Activated CD8-positive, alpha-beta T cell treated with anti-CD3 and anti-CD28 coated beads, Interleukin-2, amount 10 ng/mL, durations not matched to agents 7 days and 5 days (primary cell): ENCODE measurements at regions not wholly inside any gene's neighbourhood (a gene's known extent, or its start where the extent isn't known, plus 50 kb on each side); places are given as distances from the start of the nearest gene placed in this dataset.

Experiments
- ATAC-seq: fragments of 150-1000 bp; cut with Tn5 transposase; one replicate; pipeline ENCODE4 v1.10.0; 2021; ENCODE audit warnings: moderate library complexity
- CTCF ChIA-PET: fragments of 350-600 bp; sonication (Branson Sonifier 250); formaldehyde crosslinking; loops from one replicate; lab custom pipeline; 2021; ENCODE audit warnings: antibody characterized with exemption; lab: Charles Lee
- POLR2A ChIA-PET: fragments of 350-600 bp; sonication (Branson Sonifier 250); formaldehyde crosslinking; loops from one replicate; lab custom pipeline; 2021; ENCODE audit warnings: antibody characterized with exemption; lab: Charles Lee
- DNase-seq: peaks from one replicate; pipeline ENCODE4 v3.0.0-alpha.2; 2020
- H3K27ac Mint-ChIP-seq: one replicate; pipeline ENCODE4 v1.8.0; 2021; ENCODE audit warnings: mild to moderate bottlenecking, mixed read lengths
- H3K27me3 Mint-ChIP-seq: one replicate; pipeline ENCODE4 v1.8.0; 2021; ENCODE audit warnings: low read depth, mixed read lengths
- H3K36me3 Mint-ChIP-seq: one replicate; pipeline ENCODE4 v1.8.0; 2021; ENCODE audit warnings: low read depth, mixed read lengths
- H3K4me1 Mint-ChIP-seq: one replicate; pipeline ENCODE4 v1.8.0; 2021; ENCODE audit warnings: low read depth, mixed read lengths
- H3K4me3 Mint-ChIP-seq: one replicate; pipeline ENCODE4 v1.8.0; 2021; ENCODE audit warnings: mild to moderate bottlenecking, mixed read lengths
- H3K9me3 Mint-ChIP-seq: one replicate; pipeline ENCODE4 v1.8.0; 2022; ENCODE audit warnings: mixed read lengths; ENCODE audit not compliant: insufficient read depth

DNA sequence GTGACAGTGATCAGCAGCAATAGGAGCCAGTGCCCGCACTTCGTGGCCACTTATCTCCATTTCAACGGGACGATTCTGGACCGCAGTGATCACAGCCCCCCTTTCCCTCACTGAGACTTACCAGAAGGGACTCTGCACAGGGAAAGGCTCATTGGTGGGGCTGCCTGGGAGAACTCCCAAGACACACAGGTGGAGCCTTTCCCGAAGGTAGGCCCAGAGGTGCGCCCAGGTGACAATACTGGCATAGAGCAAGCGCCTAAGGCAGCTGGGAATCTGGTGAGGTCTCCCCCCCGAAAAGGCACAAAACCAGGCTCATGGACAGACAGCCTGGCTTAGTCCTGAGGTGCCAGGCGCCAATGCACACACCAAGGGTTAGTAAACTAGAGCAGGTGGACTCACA lies 318.9 kb downstream of the AJAP1 start:
- POLR2A ChIA-PET: no interaction called here
- Mint-ChIP-seq H3K36me3 (no peaks in the 10 kb centered on the region), H3K4me1 (no peaks in the 10 kb centered on the region), H3K4me3 (no peak overlapping the region), H3K9me3 (no peaks in the 10 kb centered on the region), H3K27ac (no peak overlapping the region), H3K27me3 (no peaks in the 10 kb centered on the region)
- CTCF ChIA-PET: no interaction called here
- DNase-seq (no peak), ATAC-seq (no peak)

- H3K4me3 Mint-ChIP-seq: no peak overlapping the region
- no peaks in the 10 kb centered on the region for H3K27me3 Mint-ChIP-seq
- ATAC-seq: no peak
- ChIA-PET POLR2A (no interaction called here), CTCF (no interaction called here)
- DNase-seq: no peak
- H3K9me3 Mint-ChIP-seq: no peaks in the 10 kb centered on the region
- no peaks in the 10 kb centered on the region for H3K4me1 Mint-ChIP-seq
- no peaks in the 10 kb centered on the region for H3K36me3 Mint-ChIP-seq
- H3K27ac Mint-ChIP-seq: no peak overlapping the region
Measured at GRCh38 chr1:4972761-4973320, 318.4 kb downstream of the AJAP1 start.

DNA sequence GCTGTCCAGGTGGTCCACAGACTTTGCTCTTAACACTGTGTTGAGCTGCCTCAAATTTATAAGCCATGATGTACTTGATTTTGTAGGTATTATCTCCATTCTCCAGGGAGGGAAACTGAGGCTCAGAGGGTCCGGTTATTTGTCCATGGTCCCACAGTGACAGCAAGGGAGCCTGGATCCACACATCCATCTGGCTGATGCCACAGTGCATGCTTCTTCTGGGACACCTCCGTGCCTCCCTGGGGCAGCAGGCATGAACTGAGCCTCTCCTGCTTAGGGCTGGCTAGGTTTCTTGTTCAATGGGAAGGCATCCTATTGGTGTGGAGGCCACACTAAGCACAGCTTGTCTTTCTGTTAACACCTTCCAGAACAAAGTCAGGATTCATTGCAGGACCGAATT lies 317.3 kb downstream of the AJAP1 start:
- no peak for DNase-seq
- Mint-ChIP-seq H3K27ac (no peak overlapping the region), H3K9me3 (no peaks in the 10 kb centered on the region), H3K27me3 (no peaks in the 10 kb centered on the region), H3K4me3 (no peak overlapping the region), H3K36me3 (no peaks in the 10 kb centered on the region), H3K4me1 (no peaks in the 10 kb centered on the region)
- no peak for ATAC-seq
- CTCF ChIA-PET: no interaction called here
- POLR2A ChIA-PET: no interaction called here

DNA sequence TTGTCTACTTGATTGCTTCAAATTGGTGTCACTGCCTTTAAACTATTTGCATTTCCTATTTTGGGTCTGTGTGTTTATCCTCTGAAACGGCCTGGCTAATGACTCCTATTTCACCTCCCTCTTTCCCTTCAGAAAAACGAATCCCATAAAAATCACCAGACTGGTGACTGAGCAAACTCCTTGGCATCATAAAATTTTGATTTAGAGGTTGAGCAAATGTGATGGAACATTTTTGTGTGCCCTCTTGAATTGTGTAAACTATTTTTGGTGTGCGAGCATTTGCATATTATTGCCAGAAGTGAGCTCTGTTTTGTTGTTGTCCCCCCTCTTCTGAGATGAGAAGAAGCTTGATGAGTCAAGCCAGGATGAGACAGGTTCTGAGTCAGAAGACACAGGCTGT lies 316.1 kb downstream of the AJAP1 start:
- H3K27me3 Mint-ChIP-seq: no peaks in the 10 kb centered on the region
- H3K9me3 Mint-ChIP-seq: no peaks in the 10 kb centered on the region
- H3K4me1 Mint-ChIP-seq: no peaks in the 10 kb centered on the region
- H3K36me3 Mint-ChIP-seq: no peaks in the 10 kb centered on the region
- no peak overlapping the region for H3K4me3 Mint-ChIP-seq
- ATAC-seq (no peak), DNase-seq (no peak)
- ChIA-PET CTCF (no interaction called here), POLR2A (no interaction called here)
- H3K27ac Mint-ChIP-seq: no peak overlapping the region

DNA sequence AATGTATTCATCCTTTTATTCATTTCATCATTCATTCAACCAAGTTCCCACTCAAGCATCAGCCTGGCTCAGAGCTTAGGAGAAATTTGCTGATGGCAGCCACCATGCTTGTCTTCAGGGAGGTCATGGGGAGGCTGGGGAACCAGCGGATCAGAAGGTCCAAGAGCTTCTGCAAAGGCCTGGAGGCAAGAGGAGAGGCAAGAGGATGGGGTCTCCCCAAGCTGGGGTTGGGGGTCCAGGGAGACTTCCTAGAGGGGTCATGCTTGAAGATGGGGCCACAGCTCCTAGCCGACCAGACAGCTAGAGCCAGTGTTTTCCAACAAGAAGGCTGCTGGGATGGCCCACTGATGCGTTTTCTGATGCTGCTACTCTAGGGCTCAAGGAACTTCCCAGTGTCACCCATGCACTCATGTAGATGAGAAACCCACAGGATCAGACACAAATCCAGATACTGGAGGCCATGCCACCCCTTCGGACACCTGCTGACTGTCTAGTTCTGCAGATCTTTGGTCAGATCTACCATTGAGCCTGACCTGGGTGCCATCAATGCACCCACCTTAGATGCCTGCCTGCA lies 315.2 kb downstream of the AJAP1 start:
- Mint-ChIP-seq H3K4me1 (no peaks in the 10 kb centered on the region), H3K27ac (no peak overlapping the region), H3K9me3 (no peaks in the 10 kb centered on the region), H3K27me3 (no peaks in the 10 kb centered on the region), H3K36me3 (no peaks in the 10 kb centered on the region), H3K4me3 (no peak overlapping the region)
- CTCF ChIA-PET: no interaction called here
- ATAC-seq: no peak
- DNase-seq: no peak
- POLR2A ChIA-PET: no interaction called here

DNA sequence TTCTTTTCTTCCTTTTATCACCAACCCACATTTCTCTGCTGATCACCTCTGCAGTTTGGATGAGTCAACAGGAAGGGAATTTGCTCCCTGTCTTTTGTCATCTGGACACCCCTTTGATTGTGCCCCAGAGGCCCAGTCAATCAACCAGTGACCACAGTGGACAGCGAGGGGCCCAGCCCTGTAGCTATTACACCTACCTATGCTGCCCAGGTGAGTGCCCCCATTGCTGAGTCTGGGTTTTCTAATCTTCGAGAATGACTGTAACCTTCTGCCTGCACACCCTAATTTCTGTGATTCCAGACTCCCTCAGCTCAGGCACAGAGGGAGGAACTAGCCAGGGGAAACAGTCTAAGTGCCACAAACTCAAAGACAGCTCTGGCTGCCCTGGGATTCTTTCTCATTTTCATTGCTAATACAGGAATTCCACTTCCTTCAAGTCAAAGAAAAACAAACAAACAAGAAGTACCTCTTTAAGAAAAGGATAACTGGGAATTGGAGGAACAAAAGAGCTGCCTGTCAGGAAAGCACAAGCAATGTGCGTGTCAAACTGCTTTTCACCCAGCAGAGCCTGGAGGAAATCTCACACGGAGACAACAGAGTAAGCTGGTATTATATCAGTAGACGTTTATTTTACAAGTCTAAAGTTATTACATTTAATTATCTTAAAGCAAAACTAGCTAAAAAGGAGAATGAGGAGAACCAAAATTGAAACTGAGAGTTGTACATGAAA lies 311.1 kb downstream of the AJAP1 start:
- H3K4me1 Mint-ChIP-seq: no peaks in the 10 kb centered on the region
- no peaks in the 10 kb centered on the region for H3K36me3 Mint-ChIP-seq
- no peak overlapping the region for H3K27ac Mint-ChIP-seq
- CTCF ChIA-PET: no interaction called here
- no peaks in the 10 kb centered on the region for H3K27me3 Mint-ChIP-seq
- H3K4me3 Mint-ChIP-seq: no peak overlapping the region
- ATAC-seq (no peak), DNase-seq (no peak)
- POLR2A ChIA-PET: interaction anchor here (0.7 kb wide), 1 partner anchor 11 kb away, joined by 3 read pairs; no protein-coding TSS in a partner anchor
- H3K9me3 Mint-ChIP-seq: no peaks in the 10 kb centered on the region

DNA sequence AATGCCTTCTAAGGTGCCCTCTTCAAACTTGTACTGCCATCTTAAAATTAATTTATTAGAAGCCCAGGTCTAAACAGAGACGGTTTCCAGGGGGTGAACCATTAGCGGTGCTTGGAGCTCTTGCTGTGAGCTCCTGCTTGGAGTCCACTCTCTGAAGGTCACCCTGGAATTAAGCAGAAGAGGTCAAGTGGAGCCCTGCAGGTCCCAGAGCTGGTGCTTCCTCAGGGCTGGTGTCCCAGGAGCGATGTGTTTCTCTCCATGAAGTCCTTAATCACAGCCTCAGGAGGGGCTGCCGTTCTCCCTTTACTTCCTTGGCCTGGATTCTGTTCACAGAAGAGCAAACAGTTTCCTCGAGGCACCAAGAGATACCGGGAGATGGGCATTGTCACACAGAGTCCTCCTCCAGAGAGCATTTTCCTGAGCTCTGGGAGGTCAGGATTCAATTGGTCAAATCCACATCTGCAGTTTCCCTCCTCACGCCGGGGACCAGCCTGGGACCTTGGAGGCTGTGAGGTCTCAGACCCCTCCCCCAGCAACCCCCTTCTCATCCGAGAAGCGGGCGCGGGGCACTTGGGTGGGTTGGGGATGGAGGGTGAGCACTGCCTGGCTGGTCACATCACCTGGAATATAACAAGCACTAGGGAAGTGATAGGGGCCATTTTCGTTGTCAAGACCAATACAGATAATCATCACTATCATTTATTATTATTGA lies 310.4 kb downstream of the AJAP1 start:
- Mint-ChIP-seq H3K9me3 (no peaks in the 10 kb centered on the region), H3K4me3 (no peak overlapping the region), H3K27ac (no peak overlapping the region), H3K27me3 (no peaks in the 10 kb centered on the region), H3K4me1 (no peaks in the 10 kb centered on the region), H3K36me3 (no peaks in the 10 kb centered on the region)
- ATAC-seq: no peak
- DNase-seq: no peak
- ChIA-PET POLR2A (interaction anchor here (0.7 kb wide), 1 partner anchor 10 kb away, joined by 3 read pairs; no protein-coding TSS in a partner anchor), CTCF (no interaction called here)

GRCh38 chr1:4963251-4963650 lies 308.8 kb downstream of the AJAP1 start:
- H3K4me1 Mint-ChIP-seq: no peaks in the 10 kb centered on the region
- DNase-seq: no peak
- no peak for ATAC-seq
- H3K27ac Mint-ChIP-seq: no peak overlapping the region
- no peaks in the 10 kb centered on the region for H3K36me3 Mint-ChIP-seq
- ChIA-PET CTCF (no interaction called here), POLR2A (no interaction called here)
- H3K27me3 Mint-ChIP-seq: no peaks in the 10 kb centered on the region
- H3K4me3 Mint-ChIP-seq: no peak overlapping the region
- no peaks in the 10 kb centered on the region for H3K9me3 Mint-ChIP-seq

- Mint-ChIP-seq H3K27me3 (no peaks in the 10 kb centered on the region), H3K36me3 (no peaks in the 10 kb centered on the region), H3K4me1 (no peaks in the 10 kb centered on the region), H3K27ac (no peak overlapping the region), H3K9me3 (no peaks in the 10 kb centered on the region), H3K4me3 (no peak overlapping the region)
- ATAC-seq: no peak
- POLR2A ChIA-PET: no interaction called here
- CTCF ChIA-PET: no interaction called here
- DNase-seq: no peak
Measured at GRCh38 chr1:4962836-4963235, 308.4 kb downstream of the AJAP1 start.

DNA sequence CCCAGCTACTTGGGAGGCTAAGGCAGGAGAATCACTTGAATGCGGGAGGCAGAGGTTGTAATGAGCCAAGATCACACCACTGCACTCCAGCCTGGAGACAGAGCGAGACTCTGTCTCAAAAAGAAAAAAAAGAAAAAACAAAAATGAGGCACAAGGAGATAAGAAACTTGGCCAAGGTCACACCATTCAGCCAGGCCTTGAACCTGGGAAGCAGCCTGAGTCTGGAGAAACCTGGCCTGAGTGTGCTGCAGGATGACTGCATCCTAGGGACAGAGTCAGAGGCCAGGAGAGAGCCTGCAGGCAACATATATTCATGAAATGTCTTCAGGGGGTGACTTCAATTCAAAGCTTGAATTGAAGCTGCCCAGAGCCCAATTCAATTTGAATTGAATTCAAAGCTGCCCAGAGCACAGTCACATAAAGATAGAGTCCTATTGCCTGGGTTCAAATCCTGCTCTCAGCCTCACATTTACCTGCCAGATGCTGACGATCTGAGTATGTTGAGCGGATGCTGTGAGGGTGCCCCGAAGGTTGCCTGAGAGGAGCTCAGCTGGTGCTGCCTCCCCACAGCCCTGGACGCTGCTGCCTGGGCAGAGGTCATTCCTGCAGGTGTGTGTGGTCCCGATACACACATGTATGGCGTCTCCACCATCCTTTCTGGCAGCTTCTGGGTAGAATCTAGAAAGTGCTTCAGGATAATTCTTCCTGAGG lies 307.7 kb downstream of the AJAP1 start:
- DNase-seq (no peak), ATAC-seq (no peak)
- H3K36me3 Mint-ChIP-seq: no peaks in the 10 kb centered on the region
- POLR2A ChIA-PET: no interaction called here
- CTCF ChIA-PET: interaction anchor here (1.1 kb wide), 1 partner anchor 38 kb away, joined by 3 read pairs; no protein-coding TSS in a partner anchor
- H3K27ac Mint-ChIP-seq: no peak overlapping the region
- no peaks in the 10 kb centered on the region for H3K4me1 Mint-ChIP-seq
- H3K27me3 Mint-ChIP-seq: no peaks in the 10 kb centered on the region
- no peaks in the 10 kb centered on the region for H3K9me3 Mint-ChIP-seq
- H3K4me3 Mint-ChIP-seq: no peak overlapping the region

GRCh38 chr1:4960782-4961475 lies 306.5 kb downstream of the AJAP1 start:
- H3K9me3 Mint-ChIP-seq: no peaks in the 10 kb centered on the region
- ChIA-PET CTCF (interaction anchor here (1.1 kb wide), 1 partner anchor 37 kb away, joined by 3 read pairs; no protein-coding TSS in a partner anchor), POLR2A (no interaction called here)
- H3K36me3 Mint-ChIP-seq: no peaks in the 10 kb centered on the region
- H3K27ac Mint-ChIP-seq: no peak overlapping the region
- DNase-seq (no peak), ATAC-seq (no peak)
- H3K4me3 Mint-ChIP-seq: no peak overlapping the region
- no peaks in the 10 kb centered on the region for H3K27me3 Mint-ChIP-seq
- no peaks in the 10 kb centered on the region for H3K4me1 Mint-ChIP-seq
